GM12878 (cell line): ENCODE measurements at regions not wholly inside any gene's neighbourhood (a gene's known extent, or its start where the extent isn't known, plus 50 kb on each side); places are given as distances from the start of the nearest gene placed in this dataset.

Experiments used
- ATAC-seq: fragments of 200-7000 bp; cut with Tn5 transposase; 3 replicates; pipeline ENCODE4 v1.9.1; 2020; ENCODE audit warnings: mild to moderate bottlenecking, moderate library complexity
- BruUV-seq: library from RNA; stranded (reverse); fragments of 400-500 nt; replicated peaks from 2 replicates; lab custom pipeline; 2021; lab: Mats Ljungman, UMichigan
- CTCF ChIA-PET: fragments of 300-600 bp; sonication (Branson Sonifier 250); formaldehyde crosslinking; extraction: SDS; loops from one replicate; lab custom pipeline; 2021; ENCODE audit warnings: inconsistent platforms; lab: Yijun Ruan, JAX
- POLR2A ChIA-PET: fragments of 350-600 bp; formaldehyde crosslinking; extraction: SDS; loops from one replicate; lab custom pipeline; 2021; ENCODE audit warnings: inconsistent platforms; lab: Charles Lee
- RAD21 ChIA-PET: fragments of 300-600 bp; sonication (Branson Sonifier 250); formaldehyde crosslinking; loops from one replicate; lab custom pipeline; 2023; ENCODE audit warnings: antibody characterized with exemption; ENCODE audit not compliant: unreplicated experiment; lab: Charles Lee
- SMC1A ChIA-PET: fragments of 300-600 bp; sonication (Branson Sonifier 250); formaldehyde crosslinking; loops from one replicate; lab custom pipeline; 2023; ENCODE audit not compliant: unreplicated experiment, uncharacterized antibody; lab: Charles Lee
- DNase-seq: peaks from one replicate; pipeline ENCODE4 v3.0.0-alpha.2; 2011; ENCODE audit warnings: low read depth, low spot score
- FAIRE-seq: peaks from 3 replicates; lab custom pipeline; 2011; peaks lifted over from hg19 to GRCh38; lab: Jason Lieb, UNC
- H2AFZ ChIP-seq: 2 replicates; pipeline ENCODE4 v1.6.0; 2011; ENCODE audit warnings: low read depth, low read length, control low read depth; ENCODE audit not compliant: control insufficient read depth
- H3K27ac ChIP-seq: 2 replicates; pipeline ENCODE4 v1.5.1; 2011; ENCODE audit warnings: control low read depth; ENCODE audit not compliant: control insufficient read depth, insufficient read depth
- H3K27me3 ChIP-seq, 2 experiments: replicated peaks in 1 of 2; 2 replicates each; pipeline versions ENCODE4 v1.6.0 to v1.6.1; 2011; ENCODE audit warnings: low read length in 1 of 2; ENCODE audit not compliant: control insufficient read depth in 2 of 2, insufficient read depth in 2 of 2
- H3K36me3 ChIP-seq, 2 experiments: 2 replicates each; pipeline ENCODE4 v1.5.1; 2011; ENCODE audit warnings: low read length in 1 of 2; ENCODE audit not compliant: control insufficient read depth in 2 of 2, insufficient read depth in 2 of 2
- H3K4me1 ChIP-seq: 2 replicates; pipeline ENCODE4 v1.6.1; 2011; ENCODE audit warnings: mild to moderate bottlenecking, low read length, moderate library complexity, mixed read lengths; ENCODE audit not compliant: control insufficient read depth, insufficient read depth
- H3K4me2 ChIP-seq: 2 replicates; pipeline ENCODE4 v1.6.0; 2011; ENCODE audit warnings: control low read depth; ENCODE audit not compliant: control insufficient read depth, insufficient read depth
- H3K4me3 ChIP-seq: fragments of 200-600 bp; sonication (generic); 2 replicates; pipeline ENCODE4 v1.5.1; 2016
- H3K79me2 ChIP-seq: 2 replicates; pipeline ENCODE4 v1.6.0; 2011; ENCODE audit warnings: low read length; ENCODE audit not compliant: control insufficient read depth, insufficient read depth
- H3K9ac ChIP-seq: 2 replicates; pipeline ENCODE4 v1.8.0; 2011; ENCODE audit warnings: low read length, control low read depth, mixed read lengths; ENCODE audit not compliant: control insufficient read depth, insufficient read depth
- H3K9me3 ChIP-seq: replicated peaks from 3 replicates; pipeline ENCODE4 v1.5.1; 2011; ENCODE audit warnings: mild to moderate bottlenecking, low read length; ENCODE audit not compliant: control insufficient read depth, insufficient read depth
- H4K20me1 ChIP-seq: 2 replicates; pipeline ENCODE4 v1.6.0; 2011; ENCODE audit not compliant: control insufficient read depth, insufficient read depth
- BMI1 ChIP-seq: fragments of 450-650 bp; IDR thresholded peaks from 2 replicates; pipeline ENCODE4 v1.6.1; 2016; ENCODE audit warnings: mild to moderate bottlenecking, moderate library complexity, borderline replicate concordance
- FOXK2 ChIP-seq: fragments of 450-650 bp; IDR thresholded peaks from 2 replicates; pipeline ENCODE4 v1.6.1; 2017; ENCODE audit warnings: mild to moderate bottlenecking, moderate library complexity
- GATAD2B ChIP-seq: fragments of 450-650 bp; conservative IDR thresholded peaks from 2 replicates; pipeline ENCODE4 v1.6.1; 2017; ENCODE audit warnings: low read depth, mild to moderate bottlenecking, moderate library complexity
- HCFC1 ChIP-seq: fragments of 150-350 bp; IDR thresholded peaks from 2 replicates; pipeline ENCODE4 v1.6.1; 2014; ENCODE audit warnings: low read length
- HSF1 ChIP-seq: fragments of 150-350 bp; IDR thresholded peaks from 2 replicates; pipeline ENCODE4 v1.6.1; 2014; ENCODE audit warnings: mild to moderate bottlenecking, low read depth, low read length
- MEF2B ChIP-seq: fragments of 450-650 bp; IDR thresholded peaks from 2 replicates; pipeline ENCODE4 v1.6.1; 2018; ENCODE audit warnings: mild to moderate bottlenecking, moderate library complexity; ENCODE audit not compliant: partially characterized antibody, poor library complexity, severe bottlenecking
- POU2F2 ChIP-seq: IDR thresholded peaks from 3 replicates; pipeline ENCODE4 v1.6.1; 2011; ENCODE audit warnings: low read depth, mild to moderate bottlenecking, low read length, borderline replicate concordance
- RAD21 ChIP-seq: IDR thresholded peaks from 2 replicates; pipeline ENCODE4 v1.6.1; 2011; ENCODE audit warnings: mild to moderate bottlenecking, low read depth, low read length, moderate library complexity; ENCODE audit not compliant: insufficient read depth
- RUNX3 ChIP-seq: IDR thresholded peaks from 2 replicates; pipeline ENCODE4 v1.6.1; 2012; ENCODE audit warnings: low read length, inconsistent platforms
- SMARCA5 ChIP-seq: fragments of 450-650 bp; IDR thresholded peaks from 2 replicates; pipeline ENCODE4 v1.6.1; 2017; ENCODE audit warnings: mild to moderate bottlenecking
- SRF ChIP-seq, 2 experiments: IDR thresholded peaks; 2 replicates each; pipeline ENCODE4 v1.6.1; 2011; ENCODE audit warnings: low read depth in 2 of 2, low read length in 2 of 2, mild to moderate bottlenecking in 1 of 2, moderate library complexity in 1 of 2
- TCF7 ChIP-seq: IDR thresholded peaks from 2 replicates; pipeline ENCODE4 v1.6.1; 2014; ENCODE audit warnings: antibody characterized with exemption, borderline replicate concordance
- ZBTB11 ChIP-seq: fragments of 450-650 bp; formaldehyde crosslinking; IDR thresholded peaks from 2 replicates; pipeline ENCODE4 v1.5.0; 2022; ENCODE audit warnings: mild to moderate bottlenecking, missing genetic modification characterization
- ZNF207 ChIP-seq: fragments of 450-650 bp; IDR thresholded peaks from 2 replicates; pipeline ENCODE4 v1.6.1; 2014; ENCODE audit warnings: antibody characterized with exemption, mild to moderate bottlenecking, borderline replicate concordance
- ZNF24 ChIP-seq: fragments of 450-650 bp; IDR thresholded peaks from 2 replicates; pipeline ENCODE4 v1.6.1; 2017; ENCODE audit warnings: antibody characterized with exemption, mild to moderate bottlenecking
- WGBS: methylation state at CpG from one replicate; pipeline ENCODE4 v1.1.6; 2016; ENCODE audit warnings: low lambda C conversion rate; ENCODE audit not compliant: insufficient replicate concordance, insufficient coverage; ENCODE audit errors: missing lambda C conversion rate; 5-methylcytosine and 5-hydroxymethylcytosine counted together
- in situ Hi-C: fragments of 300-500 bp; cut with MboI; formaldehyde crosslinking; loops from 9 replicates; pipeline ENCODE4 v1.14.3; 2018; ENCODE audit warnings: mixed read lengths
- intact Hi-C: fragments of 100-400 bp; cut with micrococcal nuclease; formaldehyde crosslinking; loops from one replicate; pipeline ENCODE4 v1.14.2; 2022; ENCODE audit not compliant: unreplicated experiment

GRCh38 chr16:49049644-49050043 lies 232.0 kb downstream of the CBLN1 start:
- RAD21 ChIA-PET: no interaction called here
- intact Hi-C loops: no loop called here

More at GRCh38 chr16:49049644-49050043, 232.0 kb downstream of the CBLN1 start:
- Histone ChIP-seq H2AFZ (no peak overlapping the region), H3K79me2 (no peaks in the 10 kb centered on the region), H3K4me1 (no peaks in the 10 kb centered on the region), H3K9me3 (no peaks in the 10 kb centered on the region), H3K9ac (no peak overlapping the region), H3K27me3 (no peaks in the 10 kb centered on the region), H3K36me3 (no peaks in the 10 kb centered on the region), H3K4me3 (no peak overlapping the region), H3K4me2 (no peak overlapping the region), H4K20me1 (no peaks in the 10 kb centered on the region), H3K27ac (no peak overlapping the region)
- in situ Hi-C loops: no loop called here
- no peak for TF ChIP-seq FOXK2
- TF ChIP-seq ZNF207: no peak
- TF ChIP-seq ZNF24: no peak
- TF ChIP-seq BMI1: no peak
- no peak for TF ChIP-seq SMARCA5
- no peak for TF ChIP-seq TCF7
- no peak for TF ChIP-seq RUNX3
- TF ChIP-seq RAD21: no peak
- no peak for TF ChIP-seq HSF1
- TF ChIP-seq POU2F2: no peak
- no peak for TF ChIP-seq GATAD2B
- no peak for TF ChIP-seq HCFC1
- TF ChIP-seq SRF (IDR thresholded peaks at IDR 0.05; ENCODE audit: low read depth in 2 of 2, low read length in 2 of 2): no peak
- no peak for TF ChIP-seq ZBTB11 (CRISPR knock-in tag)
- no peak for TF ChIP-seq MEF2B
- POLR2A ChIA-PET: no interaction called here
- WGBS: 36% methylated on average over 3 of the region's 3 CpGs
- SMC1A ChIA-PET: interaction anchor here (0.6 kb wide), 1 partner anchor 137 kb away, joined by 3 read pairs; no protein-coding TSS in a partner anchor
- DNase-seq: no peak
- no peak for ATAC-seq
- FAIRE-seq: no peak
- no TSS peak for BruUV-seq
- CTCF ChIA-PET: no interaction called here
